Putamen (tissue), 1 donor: ENCODE measurements at regions not wholly inside any gene's neighbourhood (a gene's known extent, or its start where the extent isn't known, plus 50 kb on each side); places are given as distances from the start of the nearest gene placed in this dataset.

Experiments
- DNase-seq: peaks from one replicate; pipeline ENCODE4 v3.0.0-alpha.2; 2016; ENCODE audit warnings: low spot score

- no peak for DNase-seq
These were observed 219.9 kb upstream of the GMDS start for GRCh38 chr6:2465336-2465735.

- DNase-seq = no peak
These were observed 219.2 kb upstream of the GMDS start for GRCh38 chr6:2464641-2465040.

GRCh38 chr6:2462831-2463230, 217.4 kb upstream of the GMDS start:
- DNase-seq = no peak

GRCh38 chr6:2460216-2460745, 214.9 kb upstream of the GMDS start:
- DNase-seq = no peak

- no peak for DNase-seq
These were observed 208.8 kb upstream of the GMDS start for GRCh38 chr6:2454180-2454579.

- DNase-seq = no peak
These were observed 205.1 kb upstream of the GMDS start for GRCh38 chr6:2450546-2450945.

GRCh38 chr6:2449572-2449940, 204.2 kb upstream of the GMDS start:
- DNase-seq = no peak

GRCh38 chr6:2448826-2449571, 203.6 kb upstream of the GMDS start:
- peak; percentile 26 for DNase-seq

GRCh38 chr6:2447931-2448330, 202.5 kb upstream of the GMDS start:
- DNase-seq = no peak

- DNase-seq = no peak
These were observed 202.0 kb upstream of the GMDS start for GRCh38 chr6:2447318-2447920.

- DNase-seq = no peak
These were observed 196.4 kb upstream of the GMDS start for GRCh38 chr6:2441601-2442475.

- DNase-seq = no peak
These were observed 195.1 kb upstream of the GMDS start for GRCh38 chr6:2440516-2440915.

GRCh38 chr6:2439632-2440031, 194.2 kb upstream of the GMDS start:
- no peak for DNase-seq

- DNase-seq = no peak
These were observed 193.7 kb upstream of the GMDS start for GRCh38 chr6:2439082-2439481.

GRCh38 chr6:2436410-2437154, 191.2 kb upstream of the GMDS start:
- no peak for DNase-seq

GRCh38 chr6:2435323-2435722, 189.9 kb upstream of the GMDS start:
- DNase-seq = no peak

- no peak for DNase-seq
These were observed 189.5 kb upstream of the GMDS start for GRCh38 chr6:2434912-2435311.

- DNase-seq = no peak
These were observed 188.7 kb upstream of the GMDS start for GRCh38 chr6:2434116-2434515.

GRCh38 chr6:2433711-2434110, 188.3 kb upstream of the GMDS start:
- no peak for DNase-seq

- no peak for DNase-seq
These were observed 187.9 kb upstream of the GMDS start for GRCh38 chr6:2433266-2433665.

GRCh38 chr6:2432292-2432691, 186.9 kb upstream of the GMDS start:
- no peak for DNase-seq

GRCh38 chr6:2430612-2431011, 185.2 kb upstream of the GMDS start:
- DNase-seq = no peak
